Fibroblast of villous mesenchyme (primary cell): ENCODE measurements at regions not wholly inside any gene's neighbourhood (a gene's known extent, or its start where the extent isn't known, plus 50 kb on each side); places are given as distances from the start of the nearest gene placed in this dataset.

Source experiments
- DNase-seq: peaks from one replicate; pipeline ENCODE4 v3.0.0-alpha.2; 2010; ENCODE audit warnings: low read depth
- H3K4me3 ChIP-seq: 2 replicates; pipeline ENCODE4 v1.5.1; 2011; ENCODE audit warnings: low read depth, mild to moderate bottlenecking, low read length
- TF ChIP-seq, protein P1 (sequence below): IDR thresholded peaks from 2 replicates; pipeline ENCODE4 v1.5.1; 2012; ENCODE audit warnings: low read depth, mild to moderate bottlenecking, low read length; ENCODE audit not compliant: insufficient read depth

DNA sequence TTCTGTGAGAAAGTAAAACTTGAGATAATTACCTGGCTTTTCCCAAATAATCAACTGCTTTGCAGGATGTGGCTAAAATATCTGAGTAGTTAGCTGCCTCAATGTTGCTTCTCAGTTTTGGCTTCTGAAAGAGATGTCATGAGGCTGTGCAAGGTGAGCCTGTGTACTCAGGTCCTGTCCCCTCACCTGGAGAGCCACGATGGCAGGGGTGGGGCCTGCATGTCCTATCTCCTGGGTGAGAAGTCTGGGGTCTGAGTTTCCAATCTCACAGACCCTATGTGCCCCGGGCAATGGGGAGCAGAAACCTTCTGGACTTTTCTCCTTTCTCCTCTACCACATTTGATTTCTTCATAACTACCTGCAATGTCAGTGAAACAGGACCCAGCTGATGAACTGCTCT, 338.6 kb upstream of the B3GAT1 start:
- TF ChIP-seq, protein P1, sequence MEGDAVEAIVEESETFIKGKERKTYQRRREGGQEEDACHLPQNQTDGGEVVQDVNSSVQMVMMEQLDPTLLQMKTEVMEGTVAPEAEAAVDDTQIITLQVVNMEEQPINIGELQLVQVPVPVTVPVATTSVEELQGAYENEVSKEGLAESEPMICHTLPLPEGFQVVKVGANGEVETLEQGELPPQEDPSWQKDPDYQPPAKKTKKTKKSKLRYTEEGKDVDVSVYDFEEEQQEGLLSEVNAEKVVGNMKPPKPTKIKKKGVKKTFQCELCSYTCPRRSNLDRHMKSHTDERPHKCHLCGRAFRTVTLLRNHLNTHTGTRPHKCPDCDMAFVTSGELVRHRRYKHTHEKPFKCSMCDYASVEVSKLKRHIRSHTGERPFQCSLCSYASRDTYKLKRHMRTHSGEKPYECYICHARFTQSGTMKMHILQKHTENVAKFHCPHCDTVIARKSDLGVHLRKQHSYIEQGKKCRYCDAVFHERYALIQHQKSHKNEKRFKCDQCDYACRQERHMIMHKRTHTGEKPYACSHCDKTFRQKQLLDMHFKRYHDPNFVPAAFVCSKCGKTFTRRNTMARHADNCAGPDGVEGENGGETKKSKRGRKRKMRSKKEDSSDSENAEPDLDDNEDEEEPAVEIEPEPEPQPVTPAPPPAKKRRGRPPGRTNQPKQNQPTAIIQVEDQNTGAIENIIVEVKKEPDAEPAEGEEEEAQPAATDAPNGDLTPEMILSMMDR, result no peak
- no peak for DNase-seq
- H3K4me3 ChIP-seq, result no peak overlapping the region

DNA sequence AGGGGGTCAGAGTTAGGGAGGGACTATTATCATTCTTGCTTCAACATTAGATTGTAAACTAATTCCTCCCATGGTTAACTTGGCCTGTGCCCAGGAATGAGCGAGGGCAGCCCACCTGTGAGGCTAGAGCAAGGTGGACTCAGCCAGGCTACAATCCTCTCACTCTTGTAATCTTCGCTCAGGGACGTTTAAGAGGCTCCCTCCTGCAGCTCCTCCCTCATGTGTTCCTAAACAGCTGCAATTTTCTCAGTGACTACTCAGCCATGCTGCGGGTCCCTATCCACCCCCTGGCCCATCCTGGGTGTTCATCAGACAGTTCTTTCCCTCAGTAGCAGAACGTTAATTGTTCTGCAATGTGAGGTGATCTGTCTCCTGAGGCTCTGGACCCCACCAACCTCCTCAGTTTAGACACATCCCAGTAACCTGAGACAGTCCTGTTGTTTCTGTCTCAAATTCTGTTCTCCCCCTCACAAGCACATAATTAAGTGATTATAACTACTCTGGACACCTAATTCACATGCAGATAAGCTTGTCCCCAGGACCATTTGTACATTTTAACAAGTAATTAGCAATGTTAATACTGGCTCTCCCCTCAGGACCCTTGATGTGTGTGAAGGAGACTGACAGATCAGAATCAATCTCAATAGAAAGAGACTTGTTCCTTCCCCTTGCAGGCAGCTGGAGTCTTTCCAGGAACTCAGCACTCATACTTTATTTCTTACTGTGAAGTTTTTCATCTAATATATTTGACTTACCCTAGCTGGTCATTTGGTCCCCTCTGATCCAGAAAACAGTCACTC, 337.2 kb upstream of the B3GAT1 start:
- TF ChIP-seq, protein P1, result no peak
- DNase-seq, result no peak
- no peak overlapping the region for H3K4me3 ChIP-seq

DNA sequence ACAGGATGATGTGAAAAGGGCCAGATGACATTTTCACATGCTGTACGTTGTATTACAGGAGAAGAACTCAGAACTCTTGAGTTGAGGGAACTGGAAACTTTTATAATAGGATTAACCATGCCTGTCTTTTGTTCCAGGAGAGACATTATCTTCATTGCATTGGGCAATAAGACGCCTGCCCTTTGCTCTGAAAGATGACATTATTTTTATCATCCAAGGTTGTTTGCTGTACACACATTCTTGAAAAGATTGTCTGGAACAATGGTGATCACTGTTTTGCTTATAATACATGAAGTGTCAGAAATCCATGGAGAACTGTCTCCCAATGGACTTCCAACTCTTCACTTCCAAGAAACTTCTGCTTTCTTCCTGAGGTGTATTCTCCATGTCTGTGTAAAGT, 334.6 kb upstream of the B3GAT1 start:
- TF ChIP-seq, protein P1, result no peak
- H3K4me3 ChIP-seq, result no peak overlapping the region
- DNase-seq, result no peak

DNA sequence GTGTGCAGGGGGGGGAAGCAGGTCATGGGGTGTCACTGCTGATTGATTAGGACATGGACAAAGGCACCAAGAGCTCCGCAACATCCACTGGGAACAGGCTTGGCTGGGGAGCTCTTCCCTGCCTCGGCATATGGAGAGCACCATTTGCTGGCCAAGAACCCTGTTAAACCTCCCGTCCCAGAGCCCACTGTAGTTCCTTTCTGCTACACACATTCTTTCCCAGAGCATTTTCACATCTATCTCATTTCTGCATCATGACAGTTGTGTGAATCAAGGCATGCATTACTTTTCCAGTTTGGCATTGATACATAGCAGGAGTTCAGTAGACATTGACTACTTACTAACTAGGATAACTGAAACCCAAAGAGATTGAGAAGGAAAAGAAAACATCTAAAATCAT, 333.4 kb upstream of the B3GAT1 start:
- no peak for DNase-seq
- TF ChIP-seq, protein P1, result no peak
- no peak overlapping the region for H3K4me3 ChIP-seq

DNA sequence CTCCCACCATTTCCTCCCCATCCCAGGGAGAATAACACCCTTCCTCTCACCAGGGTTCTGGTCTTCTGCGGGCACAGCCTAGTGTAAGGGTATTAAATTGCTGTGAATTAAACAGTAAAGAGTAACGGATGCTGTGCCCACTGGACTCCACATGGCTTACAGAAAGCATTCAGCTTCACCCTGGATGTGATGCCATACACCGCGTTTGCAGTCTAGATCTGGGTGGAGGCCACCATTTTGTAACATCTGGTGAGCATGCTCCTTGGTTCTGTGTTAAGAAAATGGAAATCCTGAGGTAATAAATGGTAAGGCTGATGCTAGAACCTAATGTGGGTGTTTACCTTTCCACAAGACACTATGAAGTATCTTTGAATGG, 331.8 kb upstream of the B3GAT1 start:
- no peak for DNase-seq
- TF ChIP-seq, protein P1, result no peak

DNA sequence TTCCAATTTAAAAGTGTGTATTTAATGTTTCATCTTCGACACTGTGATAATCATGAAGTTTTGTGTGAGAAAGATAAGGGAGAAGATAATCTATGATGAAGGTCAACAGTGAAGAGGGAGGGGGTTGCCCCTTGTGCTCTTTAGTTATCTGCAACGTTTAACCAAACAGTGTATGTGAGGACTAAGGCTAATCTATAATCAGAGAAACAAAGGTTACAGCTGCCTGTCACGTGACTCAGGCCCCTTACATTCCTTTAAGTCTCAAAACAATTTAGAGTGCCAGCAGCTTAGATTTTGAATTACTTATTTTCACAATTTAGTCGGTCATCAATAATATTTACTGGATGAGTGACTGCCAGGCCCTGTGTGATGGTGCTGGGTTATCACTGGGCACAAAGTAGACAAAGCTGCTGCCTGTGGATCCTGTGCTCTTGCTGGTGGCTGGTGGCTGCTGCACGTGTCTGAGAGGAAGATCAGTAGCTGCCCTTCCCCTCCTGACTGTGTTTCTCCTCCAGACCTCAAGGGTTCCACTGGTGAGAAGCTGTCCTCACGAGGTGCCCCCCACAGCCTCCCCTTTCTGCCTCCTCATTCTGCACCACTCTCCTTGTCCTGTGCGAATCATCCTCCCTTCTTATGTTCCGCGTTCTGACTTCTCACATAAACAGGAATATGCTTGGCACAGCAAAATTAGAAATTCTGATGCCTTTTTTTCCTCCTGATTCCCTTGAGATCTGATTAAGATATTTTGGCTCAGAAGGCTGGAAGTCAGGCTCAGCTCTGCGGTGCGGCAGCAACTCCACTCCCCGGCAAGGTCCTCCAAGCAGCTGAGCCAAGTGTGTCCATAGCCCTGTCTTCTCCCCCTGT, 331.1 kb upstream of the B3GAT1 start:
- no peak overlapping the region for H3K4me3 ChIP-seq
- no peak for DNase-seq
- TF ChIP-seq, protein P1, result no peak

More for the DNA sequence above, 331.8 kb upstream of the B3GAT1 start:
- no peak overlapping the region for H3K4me3 ChIP-seq
